Upper lobe of left lung (tissue), 4 donors: ENCODE measurements at regions not wholly inside any gene's neighbourhood (a gene's known extent, or its start where the extent isn't known, plus 50 kb on each side); places are given as distances from the start of the nearest gene placed in this dataset.

Source experiments
- EP300 ChIP-seq, 4 donors: sonication (generic); formaldehyde crosslinking; IDR thresholded peaks; one replicate each; pipeline ENCODE4 v1.5.1; 2017; ENCODE audit warnings: antibody characterized with exemption in 4 of 4, control low read depth in 2 of 4
- POLR2A ChIP-seq, 4 donors: fragments of 450-650 bp; IDR thresholded peaks; one replicate each; pipeline ENCODE4 v1.5.1; 2016 to 2017; ENCODE audit warnings: antibody characterized with exemption in 4 of 4, mild to moderate bottlenecking in 2 of 4
- POLR2AphosphoS5 ChIP-seq, 2 donors: sonication (generic); formaldehyde crosslinking; IDR thresholded peaks; one replicate each; pipeline ENCODE4 v1.5.1; 2017; ENCODE audit warnings: antibody characterized with exemption in 2 of 2
- TF ChIP-seq, protein P1 (sequence below), 6 experiments: fragments of 450-650 bp in 4 of 6; fragments of 200-600 bp in 2 of 6; sonication (generic) in 2 of 6; IDR thresholded peaks; one replicate each; pipeline ENCODE4 v1.5.1; 2016 to 2019; ENCODE audit warnings: antibody characterized with exemption in 6 of 6

DNA sequence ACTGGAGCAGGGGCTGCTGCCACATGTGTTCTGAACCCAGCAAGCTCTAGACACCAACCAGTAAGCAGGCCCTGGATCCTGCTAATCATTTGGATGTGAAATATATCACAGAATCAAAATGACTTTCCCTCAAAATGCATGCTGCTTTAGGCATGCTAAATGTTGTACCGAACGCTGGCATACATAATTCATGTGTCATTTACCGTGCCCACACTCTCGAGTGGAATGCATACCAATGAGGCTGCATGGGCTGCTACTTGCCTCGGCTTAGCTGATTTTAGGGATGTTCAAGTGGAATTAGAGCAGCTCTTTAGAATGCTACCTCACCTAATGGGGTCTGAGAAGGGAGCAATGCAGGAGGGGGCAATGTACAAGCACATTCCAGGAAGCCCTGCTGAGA is 509.6 kb upstream of the RAB6C start:
- TF ChIP-seq, protein P1, sequence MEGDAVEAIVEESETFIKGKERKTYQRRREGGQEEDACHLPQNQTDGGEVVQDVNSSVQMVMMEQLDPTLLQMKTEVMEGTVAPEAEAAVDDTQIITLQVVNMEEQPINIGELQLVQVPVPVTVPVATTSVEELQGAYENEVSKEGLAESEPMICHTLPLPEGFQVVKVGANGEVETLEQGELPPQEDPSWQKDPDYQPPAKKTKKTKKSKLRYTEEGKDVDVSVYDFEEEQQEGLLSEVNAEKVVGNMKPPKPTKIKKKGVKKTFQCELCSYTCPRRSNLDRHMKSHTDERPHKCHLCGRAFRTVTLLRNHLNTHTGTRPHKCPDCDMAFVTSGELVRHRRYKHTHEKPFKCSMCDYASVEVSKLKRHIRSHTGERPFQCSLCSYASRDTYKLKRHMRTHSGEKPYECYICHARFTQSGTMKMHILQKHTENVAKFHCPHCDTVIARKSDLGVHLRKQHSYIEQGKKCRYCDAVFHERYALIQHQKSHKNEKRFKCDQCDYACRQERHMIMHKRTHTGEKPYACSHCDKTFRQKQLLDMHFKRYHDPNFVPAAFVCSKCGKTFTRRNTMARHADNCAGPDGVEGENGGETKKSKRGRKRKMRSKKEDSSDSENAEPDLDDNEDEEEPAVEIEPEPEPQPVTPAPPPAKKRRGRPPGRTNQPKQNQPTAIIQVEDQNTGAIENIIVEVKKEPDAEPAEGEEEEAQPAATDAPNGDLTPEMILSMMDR (IDR thresholded peaks at IDR 0.05) = no peak
- TF ChIP-seq EP300 (IDR thresholded peaks at IDR 0.05) (no peak), POLR2A (IDR thresholded peaks at IDR 0.05) (no peak), POLR2AphosphoS5 (IDR thresholded peaks at IDR 0.05) (no peak)
